Neuronal stem cell (in vitro differentiated cells): ENCODE measurements at regions not wholly inside any gene's neighbourhood (a gene's known extent, or its start where the extent isn't known, plus 50 kb on each side); places are given as distances from the start of the nearest gene placed in this dataset.

ENCODE experiments used
- DNase-seq: peaks from one replicate; pipeline ENCODE4 v3.0.0-alpha.2; 2013; ENCODE audit warnings: low spot score
- H2AFZ ChIP-seq: one replicate; pipeline ENCODE4 v1.6.1; 2013; ENCODE audit warnings: mild to moderate bottlenecking, low read length, inconsistent platforms
- H2AK5ac ChIP-seq: 2 replicates; pipeline ENCODE4 v1.6.1; 2013; ENCODE audit warnings: low read depth, mild to moderate bottlenecking, inconsistent platforms, low read length, moderate library complexity, mixed read lengths
- H2BK120ac ChIP-seq: 2 replicates; pipeline ENCODE4 v1.6.1; 2013; ENCODE audit warnings: low read depth, mild to moderate bottlenecking, inconsistent platforms, low read length, moderate library complexity, mixed read lengths
- H2BK12ac ChIP-seq: one replicate; pipeline ENCODE4 v1.6.1; 2013; ENCODE audit warnings: low read length, inconsistent platforms
- H2BK15ac ChIP-seq: 2 replicates; pipeline ENCODE4 v1.6.1; 2013; ENCODE audit warnings: mild to moderate bottlenecking, low read length, inconsistent platforms, mixed read lengths
- H2BK5ac ChIP-seq: one replicate; pipeline ENCODE4 v1.6.1; 2013; ENCODE audit warnings: inconsistent platforms, mild to moderate bottlenecking, low read length, moderate library complexity
- H3K14ac ChIP-seq: one replicate; pipeline ENCODE4 v1.6.1; 2013; ENCODE audit warnings: low read length, inconsistent platforms
- H3K18ac ChIP-seq: 2 replicates; pipeline ENCODE4 v1.6.1; 2013; ENCODE audit warnings: low read length, inconsistent platforms
- H3K23ac ChIP-seq: 2 replicates; pipeline ENCODE4 v1.6.1; 2013; ENCODE audit warnings: low read depth, mild to moderate bottlenecking, mixed read lengths, low read length, inconsistent platforms; ENCODE audit not compliant: poor library complexity
- H3K27ac ChIP-seq: replicated peaks from 3 replicates; pipeline ENCODE4 v1.5.1; 2013; ENCODE audit warnings: low read length, inconsistent platforms
- H3K27me3 ChIP-seq, 3 experiments: 2 replicates each; pipeline ENCODE4 v1.6.1; 2013; ENCODE audit warnings: low read length in 3 of 3, mild to moderate bottlenecking in 2 of 3, inconsistent platforms in 1 of 3, low read depth in 1 of 3, mixed read lengths in 1 of 3, moderate library complexity in 1 of 3; ENCODE audit not compliant: control insufficient read depth in 3 of 3, insufficient read depth in 3 of 3
- H3K36me3 ChIP-seq, 2 donors: replicated peaks in 1 of 2; 2 replicates each; pipeline ENCODE4 v1.6.1; 2013; ENCODE audit warnings: low read length in 2 of 2; ENCODE audit not compliant: control insufficient read depth in 2 of 2, insufficient read depth in 2 of 2
- H3K4ac ChIP-seq: 2 replicates; pipeline ENCODE4 v1.6.1; 2013; ENCODE audit warnings: inconsistent platforms, mild to moderate bottlenecking, low read length, moderate library complexity
- H3K4me1 ChIP-seq, 2 donors: 1 replicate in 1 of 2; 2 replicates in 1 of 2; pipeline ENCODE4 v1.6.1; 2013; ENCODE audit warnings: low read length in 2 of 2, low read depth in 1 of 2; ENCODE audit not compliant: control insufficient read depth in 2 of 2, insufficient read depth in 1 of 2
- H3K4me2 ChIP-seq: one replicate; pipeline ENCODE4 v1.6.1; 2013; ENCODE audit warnings: mild to moderate bottlenecking, low read length, inconsistent platforms; ENCODE audit not compliant: insufficient read depth, poor library complexity, severe bottlenecking
- H3K4me3 ChIP-seq, 2 donors: 2 replicates each; pipeline ENCODE4 v1.5.1; 2013; ENCODE audit warnings: low read length in 2 of 2, mild to moderate bottlenecking in 2 of 2, inconsistent platforms in 1 of 2, moderate library complexity in 1 of 2
- H3K79me1 ChIP-seq: one replicate; pipeline ENCODE4 v1.6.1; 2013; ENCODE audit warnings: low read depth, mild to moderate bottlenecking, inconsistent platforms, low read length, moderate library complexity
- H3K9ac ChIP-seq: one replicate; pipeline ENCODE4 v1.6.1; 2013; ENCODE audit warnings: mild to moderate bottlenecking, low read depth, low read length, inconsistent platforms; ENCODE audit not compliant: poor library complexity
- H3K9me3 ChIP-seq, 2 donors: replicated peaks in 1 of 2; 2 replicates each; pipeline versions ENCODE3 to v1.6.1; 2013; ENCODE audit warnings: low read length in 2 of 2, mild to moderate bottlenecking in 2 of 2, inconsistent platforms in 1 of 2, low read depth in 1 of 2, mixed read lengths in 1 of 2, moderate library complexity in 1 of 2; ENCODE audit not compliant: control insufficient read depth in 2 of 2, insufficient read depth in 1 of 2
- H4K8ac ChIP-seq: one replicate; pipeline ENCODE4 v1.6.1; 2013; ENCODE audit warnings: low read depth, mild to moderate bottlenecking, inconsistent platforms, low read length, moderate library complexity
- H4K91ac ChIP-seq: one replicate; pipeline ENCODE4 v1.6.1; 2013; ENCODE audit warnings: low read length, low read depth, mild to moderate bottlenecking, inconsistent platforms; ENCODE audit not compliant: poor library complexity
- WGBS, 2 donors: extraction: QIAGEN DNeasy Blood & Tissue Kit; methylation state at CpG; one replicate each; pipeline ENCODE4 v1.1.7; 2013; ENCODE audit warnings: missing lambda C conversion rate in 2 of 2, mixed read lengths in 1 of 2; ENCODE audit not compliant: insufficient read length in 2 of 2, insufficient replicate concordance in 1 of 2; ENCODE audit errors: extremely low coverage in 2 of 2; 5-methylcytosine and 5-hydroxymethylcytosine counted together

- DNase-seq = no peak
- Histone ChIP-seq H4K8ac (no peak overlapping the region), H3K36me3 (no peaks in the 10 kb centered on the region), H2AK5ac (peak overlapping the region; percentile 40), H2AFZ (no peak overlapping the region), H2BK5ac (peak overlapping the region; percentile 25), H3K18ac (peak overlapping the region; percentile 80), H3K4me3 (peak overlapping the region in 1 of 2 donors; percentile 36), H2BK15ac (no peak overlapping the region), H3K4me1 (peaks cover 0 to 16% of the 10 kb centered on the region in 2 donors), H3K9ac (no peak overlapping the region), H3K23ac (peak overlapping the region; percentile 65), H3K27me3 (peaks cover 0 to 43% (median 3%) of the 10 kb centered on the region in 3 experiments), H3K4ac (no peak overlapping the region), H2BK120ac (no peak overlapping the region), H3K27ac (no peak overlapping the region), H3K9me3 (no peaks in the 10 kb centered on the region), H3K14ac (no peak overlapping the region), H4K91ac (no peak overlapping the region), H2BK12ac (peak overlapping the region; percentile 77), H3K4me2 (no peak overlapping the region), H3K79me1 (no peaks in the 10 kb centered on the region)
- WGBS, 2 donors = no CpG with 5 or more reads among the region's 26 CpGs
These were observed 71.2 kb upstream of the INSIG1 start for GRCh38 chr7:155226261-155227003.

DNA sequence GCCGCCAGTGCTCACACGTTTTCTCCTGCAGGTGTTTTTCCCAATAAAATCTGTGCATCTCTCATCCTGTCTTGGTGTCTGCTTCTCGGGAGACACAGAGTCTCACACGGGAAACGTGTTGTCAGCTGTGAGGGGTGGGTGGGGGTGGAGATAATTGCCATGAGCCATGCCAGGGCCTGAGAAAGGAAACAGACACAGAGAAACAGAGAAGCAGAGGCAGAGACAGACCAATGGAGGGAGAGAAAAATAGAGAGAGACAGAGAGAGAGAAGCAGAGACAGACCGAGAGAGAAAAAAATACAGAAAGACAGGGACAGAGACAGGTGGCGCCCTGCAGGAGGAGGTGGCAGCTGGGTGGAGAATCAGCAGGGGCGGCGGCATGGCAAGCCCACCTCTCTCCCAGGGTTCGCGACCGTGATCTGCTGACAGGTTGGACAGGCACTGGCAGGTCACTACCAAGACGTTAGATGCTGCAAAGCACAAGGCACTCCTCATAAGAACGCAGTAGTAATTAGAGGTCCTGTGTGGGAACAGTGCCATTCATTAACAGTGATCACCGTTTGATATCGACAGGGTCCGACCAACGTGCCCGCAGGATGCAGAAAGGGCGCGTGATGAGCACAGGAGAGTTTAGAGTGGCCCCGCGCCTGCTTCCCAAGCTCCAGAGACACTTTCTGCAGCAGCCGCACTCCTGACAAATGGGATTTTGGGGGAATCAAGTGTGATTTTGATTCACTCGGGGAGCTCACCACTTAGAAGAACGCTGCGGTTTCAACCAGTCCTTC, 70.5 kb upstream of the INSIG1 start:
- no peak overlapping the region for H3K23ac ChIP-seq
- no peak overlapping the region for H3K14ac ChIP-seq
- peak overlapping the region; percentile 56 for H2AFZ ChIP-seq
- H4K91ac ChIP-seq = no peak overlapping the region
- no CpG with 5 or more reads among the region's 27 CpGs for WGBS, 2 donors
- no peak for DNase-seq
- peaks cover 0 to 16% of the 10 kb centered on the region in 2 donors for H3K4me1 ChIP-seq
- H2BK120ac ChIP-seq = no peak overlapping the region
- no peak overlapping the region for H3K27ac ChIP-seq
- H3K4me3 ChIP-seq = no peak overlapping the region
- H4K8ac ChIP-seq = no peak overlapping the region
- no peak overlapping the region for H2BK5ac ChIP-seq
- H2AK5ac ChIP-seq = no peak overlapping the region
- peaks cover 0 to 48% (median 3%) of the 10 kb centered on the region in 3 experiments for H3K27me3 ChIP-seq
- no peak overlapping the region for H2BK15ac ChIP-seq
- H3K4ac ChIP-seq = no peak overlapping the region
- no peaks in the 10 kb centered on the region for H3K9me3 ChIP-seq
- H3K9ac ChIP-seq = no peak overlapping the region
- H3K18ac ChIP-seq = peak overlapping the region; percentile 55
- H3K4me2 ChIP-seq = no peak overlapping the region
- no peaks in the 10 kb centered on the region for H3K79me1 ChIP-seq
- H3K36me3 ChIP-seq = no peaks in the 10 kb centered on the region
- H2BK12ac ChIP-seq = no peak overlapping the region

DNA sequence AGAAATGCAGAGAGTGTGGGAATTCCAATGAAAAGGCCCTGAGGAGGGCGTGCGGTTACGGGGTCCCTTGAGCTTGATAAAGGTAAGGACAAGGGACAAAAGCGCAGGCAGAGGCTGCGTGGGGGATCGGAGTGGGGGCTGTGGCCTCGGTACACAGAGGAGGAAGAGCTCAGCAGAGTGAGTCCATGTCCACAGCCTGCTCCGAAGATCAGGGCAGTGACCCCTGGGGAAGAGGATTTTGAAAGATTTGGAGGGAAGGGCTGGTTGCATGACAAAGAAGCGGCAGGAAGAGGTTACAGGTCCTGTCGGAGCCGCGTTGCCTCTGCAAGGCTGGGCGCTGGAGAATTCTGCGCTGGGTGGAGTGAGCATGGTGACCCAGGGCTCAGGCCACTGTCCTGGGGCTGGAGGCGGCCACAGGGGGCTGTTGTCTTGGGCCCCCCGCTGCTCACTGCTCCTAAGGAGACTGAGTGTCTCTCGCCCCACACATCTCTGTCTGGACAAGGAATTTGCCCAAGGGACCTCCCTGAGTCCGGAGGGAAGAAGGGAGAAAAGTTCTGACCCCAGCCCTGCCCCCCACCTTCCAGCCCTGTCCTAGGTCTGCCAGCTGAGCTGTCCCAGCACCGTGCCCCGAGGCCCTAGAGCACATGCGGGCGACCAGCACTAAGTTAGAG, 69.8 kb upstream of the INSIG1 start:
- no peak for DNase-seq
- Histone ChIP-seq H4K91ac (no peak overlapping the region), H2AFZ (peak overlapping the region; percentile 56), H4K8ac (no peak overlapping the region), H2AK5ac (peak overlapping the region; percentile 15), H3K4me1 (peaks cover 0 to 16% of the 10 kb centered on the region in 2 donors), H2BK5ac (no peak overlapping the region), H3K27me3 (peaks cover 0 to 56% (median 3%) of the 10 kb centered on the region in 3 experiments), H3K4ac (no peak overlapping the region), H3K14ac (no peak overlapping the region), H2BK120ac (no peak overlapping the region), H3K23ac (no peak overlapping the region), H2BK15ac (peak overlapping the region; percentile 0), H3K9ac (no peak overlapping the region), H3K27ac (no peak overlapping the region), H3K79me1 (no peaks in the 10 kb centered on the region), H3K9me3 (no peaks in the 10 kb centered on the region), H3K18ac (peak overlapping the region; percentile 88), H3K4me2 (peak overlapping the region; percentile 24), H2BK12ac (no peak overlapping the region), H3K4me3 (no peak overlapping the region), H3K36me3 (no peaks in the 10 kb centered on the region)
- no CpG with 5 or more reads among the region's 22 CpGs for WGBS, 2 donors

- H2AK5ac ChIP-seq = peak overlapping the region; percentile 81
- no CpG with 5 or more reads among the region's 8 CpGs for WGBS, 2 donors
- no peak overlapping the region for H3K23ac ChIP-seq
- no peak overlapping the region for H4K8ac ChIP-seq
- H3K18ac ChIP-seq = peak overlapping the region; percentile 29
- H3K79me1 ChIP-seq = no peaks in the 10 kb centered on the region
- no peak overlapping the region for H3K4me2 ChIP-seq
- no peak overlapping the region for H2BK5ac ChIP-seq
- no peak overlapping the region for H3K14ac ChIP-seq
- no peak overlapping the region for H3K27ac ChIP-seq
- peaks cover 0 to 61% (median 3%) of the 10 kb centered on the region in 3 experiments for H3K27me3 ChIP-seq
- no peaks in the 10 kb centered on the region for H3K9me3 ChIP-seq
- no peak overlapping the region for H3K9ac ChIP-seq
- no peak overlapping the region for H3K4me3 ChIP-seq
- H2AFZ ChIP-seq = peak overlapping the region; percentile 56
- H4K91ac ChIP-seq = no peak overlapping the region
- H3K4ac ChIP-seq = no peak overlapping the region
- H2BK12ac ChIP-seq = no peak overlapping the region
- H2BK120ac ChIP-seq = no peak overlapping the region
- peak overlapping the region; percentile 0 for H2BK15ac ChIP-seq
- no peaks in the 10 kb centered on the region for H3K36me3 ChIP-seq
- no peak for DNase-seq
- peaks cover 0 to 16% of the 10 kb centered on the region in 2 donors for H3K4me1 ChIP-seq
These were observed 69.2 kb upstream of the INSIG1 start for GRCh38 chr7:155228459-155228845.
